IMR-90 (cell line): ENCODE measurements at regions not wholly inside any gene's neighbourhood (a gene's known extent, or its start where the extent isn't known, plus 50 kb on each side); places are given as distances from the start of the nearest gene placed in this dataset.

ENCODE experiments used
- ATAC-seq: fragments of 200-7000 bp; cut with Tn5 transposase; 2 replicates; pipeline ENCODE4 v1.9.1; 2020; ENCODE audit warnings: low read depth, mild to moderate bottlenecking, moderate library complexity
- BruUV-seq: library from RNA; stranded (reverse); fragments of 400-500 nt; replicated peaks from 2 replicates; lab custom pipeline; 2021; lab: Mats Ljungman, UMichigan
- CTCF ChIA-PET: fragments of 300-600 bp; formaldehyde crosslinking; extraction: SDS; loops from one replicate; lab custom pipeline; 2021; ENCODE audit warnings: antibody characterized with exemption; lab: Yijun Ruan, JAX
- POLR2A ChIA-PET: fragments of 300-600 bp; sonication (Branson Sonifier 250); formaldehyde crosslinking; loops from one replicate; lab custom pipeline; 2022; ENCODE audit warnings: antibody characterized with exemption; ENCODE audit not compliant: unreplicated experiment; lab: Charles Lee
- DNase-seq: peaks from one replicate; pipeline ENCODE4 v3.0.0; 2013
- H2AFZ ChIP-seq: replicated peaks from 2 replicates; pipeline ENCODE3; 2013; ENCODE audit warnings: low read length, mild to moderate bottlenecking; ENCODE audit not compliant: poor library complexity
- H2AK5ac ChIP-seq: 2 replicates; pipeline ENCODE4 v1.6.1; 2013; ENCODE audit warnings: low read depth, low read length, inconsistent platforms
- H2AK9ac ChIP-seq: replicated peaks from 2 replicates; pipeline ENCODE3; 2013; ENCODE audit warnings: mild to moderate bottlenecking, low read depth, low read length, moderate library complexity; ENCODE audit not compliant: poor library complexity
- H2BK120ac ChIP-seq: 2 replicates; pipeline ENCODE4 v1.6.1; 2013; ENCODE audit warnings: low read depth, low read length, inconsistent platforms
- H2BK15ac ChIP-seq: 3 replicates; pipeline ENCODE4 v1.6.1; 2013; ENCODE audit warnings: low read depth, low read length, inconsistent platforms
- H2BK20ac ChIP-seq: 2 replicates; pipeline ENCODE4 v1.6.1; 2013; ENCODE audit warnings: low read depth, mild to moderate bottlenecking, inconsistent platforms, low read length, moderate library complexity
- H2BK5ac ChIP-seq: 2 replicates; pipeline ENCODE4 v1.6.1; 2013; ENCODE audit warnings: mild to moderate bottlenecking, low read depth, low read length, inconsistent platforms; ENCODE audit not compliant: poor library complexity, severe bottlenecking
- H3K14ac ChIP-seq: replicated peaks from 2 replicates; pipeline ENCODE4 v1.6.1; 2013; ENCODE audit warnings: low read depth, low read length, inconsistent platforms
- H3K18ac ChIP-seq: 2 replicates; pipeline ENCODE4 v1.6.1; 2013; ENCODE audit warnings: low read depth, low read length, control low read depth
- H3K23ac ChIP-seq: 2 replicates; pipeline ENCODE4 v1.6.1; 2013; ENCODE audit warnings: low read depth, low read length, inconsistent platforms
- H3K27ac ChIP-seq: 2 replicates; pipeline ENCODE4 v1.5.1; 2013; ENCODE audit warnings: mild to moderate bottlenecking, control low read depth, low read length; ENCODE audit not compliant: insufficient read depth
- H3K27me3 ChIP-seq: 2 replicates; pipeline ENCODE4 v1.6.1; 2013; ENCODE audit warnings: low read length; ENCODE audit not compliant: control insufficient read depth, insufficient read depth
- H3K36me3 ChIP-seq: 2 replicates; pipeline ENCODE4 v1.6.1; 2013; ENCODE audit warnings: low read length, mixed read lengths; ENCODE audit not compliant: control insufficient read depth, insufficient read depth
- H3K4ac ChIP-seq: 2 replicates; pipeline ENCODE4 v1.6.1; 2013; ENCODE audit warnings: low read depth, low read length, inconsistent platforms
- H3K4me1 ChIP-seq: 2 replicates; pipeline ENCODE4 v1.6.1; 2013; ENCODE audit warnings: low read length, mixed read lengths; ENCODE audit not compliant: control insufficient read depth, insufficient read depth
- H3K4me2 ChIP-seq: 2 replicates; pipeline ENCODE4 v1.6.1; 2013; ENCODE audit warnings: low read depth, mild to moderate bottlenecking, control low read depth, low read length, moderate library complexity
- H3K4me3 ChIP-seq: 2 replicates; pipeline ENCODE4 v1.5.1; 2013; ENCODE audit warnings: low read depth, mild to moderate bottlenecking, control low read depth, low read length, moderate library complexity; ENCODE audit not compliant: insufficient read depth
- H3K56ac ChIP-seq: 2 replicates; pipeline ENCODE4 v1.6.1; 2013; ENCODE audit warnings: low read length, inconsistent platforms; ENCODE audit not compliant: insufficient read depth; ENCODE audit errors: extremely low read depth
- H3K79me1 ChIP-seq, 2 experiments: 2 replicates each; pipeline ENCODE4 v1.6.1; 2013; ENCODE audit warnings: low read length in 2 of 2, inconsistent platforms in 1 of 2, low read depth in 1 of 2
- H3K9ac ChIP-seq: 2 replicates; pipeline ENCODE4 v1.6.1; 2013; ENCODE audit warnings: low read depth, low read length, control low read depth
- H3K9me1 ChIP-seq: 2 replicates; pipeline ENCODE4 v1.6.1; 2013; ENCODE audit warnings: low read length, inconsistent platforms; ENCODE audit not compliant: insufficient read depth
- H3K9me3 ChIP-seq: 2 replicates; pipeline ENCODE4 v1.6.1; 2013; ENCODE audit warnings: low read length; ENCODE audit not compliant: control insufficient read depth, insufficient read depth
- H4K20me1 ChIP-seq: 2 replicates; pipeline ENCODE4 v1.6.1; 2013; ENCODE audit warnings: low read length, inconsistent platforms; ENCODE audit not compliant: insufficient read depth
- H4K5ac ChIP-seq: 2 replicates; pipeline ENCODE4 v1.6.1; 2013; ENCODE audit warnings: mild to moderate bottlenecking, low read depth, low read length, control low read depth
- H4K8ac ChIP-seq, 2 experiments: 2 replicates each; pipeline ENCODE4 v1.6.1; 2013; ENCODE audit warnings: low read depth in 2 of 2, low read length in 2 of 2, control low read depth in 1 of 2, inconsistent platforms in 1 of 2
- H4K91ac ChIP-seq: 2 replicates; pipeline ENCODE4 v1.6.1; 2013; ENCODE audit warnings: low read depth, low read length, inconsistent platforms; ENCODE audit not compliant: insufficient read depth
- BHLHE40 ChIP-seq: fragments of 150-350 bp; IDR thresholded peaks from 2 replicates; pipeline ENCODE4 v1.6.1; 2016; ENCODE audit warnings: mild to moderate bottlenecking, low read depth, low read length
- CEBPB ChIP-seq: IDR thresholded peaks from 2 replicates; pipeline ENCODE4 v1.6.1; 2012; ENCODE audit warnings: low read depth, low read length, improper control_type of control experiment
- CTCF ChIP-seq: conservative IDR thresholded peaks from 2 replicates; pipeline ENCODE4 v1.5.1; 2012; ENCODE audit warnings: mild to moderate bottlenecking, low read depth, low read length, improper control_type of control experiment
- ELK1 ChIP-seq: fragments of 150-350 bp; IDR thresholded peaks from 2 replicates; pipeline ENCODE4 v1.6.1; 2016; ENCODE audit warnings: low read depth, mild to moderate bottlenecking, low read length, moderate library complexity, borderline replicate concordance
- FOS ChIP-seq: fragments of 150-350 bp; IDR thresholded peaks from 2 replicates; pipeline ENCODE4 v1.6.1; 2016; ENCODE audit warnings: low read depth, low read length
- MAFK ChIP-seq: IDR thresholded peaks from 2 replicates; pipeline ENCODE4 v1.6.1; 2012; ENCODE audit warnings: low read depth, low read length, improper control_type of control experiment
- MAZ ChIP-seq: IDR thresholded peaks from 2 replicates; pipeline ENCODE4 v1.6.1; 2012; ENCODE audit warnings: low read depth, mild to moderate bottlenecking, low read length, improper control_type of control experiment, moderate library complexity, borderline replicate concordance
- MXI1 ChIP-seq: IDR thresholded peaks from 2 replicates; pipeline ENCODE4 v1.6.1; 2012; ENCODE audit warnings: low read depth, mild to moderate bottlenecking, low read length, moderate library complexity, borderline replicate concordance
- NFE2L2 ChIP-seq: fragments of 150-350 bp; IDR thresholded peaks from 2 replicates; pipeline ENCODE4 v1.6.1; 2016; ENCODE audit warnings: low read depth, mild to moderate bottlenecking, low read length
- RAD21 ChIP-seq: IDR thresholded peaks from 2 replicates; pipeline ENCODE4 v1.6.1; 2012; ENCODE audit warnings: low read length, improper control_type of control experiment
- RCOR1 ChIP-seq: IDR thresholded peaks from 2 replicates; pipeline ENCODE4 v1.6.1; 2012; ENCODE audit warnings: mild to moderate bottlenecking, low read length, improper control_type of control experiment; ENCODE audit not compliant: insufficient replicate concordance
- RFX5 ChIP-seq: IDR thresholded peaks from 2 replicates; pipeline ENCODE4 v1.8.0; 2012; ENCODE audit warnings: low read depth, mild to moderate bottlenecking, low read length, moderate library complexity
- SMC3 ChIP-seq: fragments of 150-350 bp; IDR thresholded peaks from 2 replicates; pipeline ENCODE4 v1.6.1; 2016; ENCODE audit warnings: low read depth, mild to moderate bottlenecking, antibody characterized with exemption, low read length, moderate library complexity
- USF2 ChIP-seq: fragments of 150-350 bp; IDR thresholded peaks from 2 replicates; pipeline ENCODE4 v1.6.1; 2017; ENCODE audit warnings: mild to moderate bottlenecking, antibody characterized with exemption, low read length, low read depth
- WGBS, 2 experiments: methylation state at CpG; one replicate each; pipeline versions ENCODE4 v1.1.5 to v1.1.7; 2013; ENCODE audit warnings: missing lambda C conversion rate in 2 of 2; ENCODE audit not compliant: insufficient read length in 1 of 2; ENCODE audit errors: extremely low coverage in 2 of 2; 5-methylcytosine and 5-hydroxymethylcytosine counted together
- dilution Hi-C: fragments of 300-500 bp; cut with HindIII; formaldehyde crosslinking; loops from one replicate; pipeline ENCODE4 v1.14.3; 2018; ENCODE audit warnings: low sequenced_read_pairs; ENCODE audit not compliant: unreplicated experiment
- in situ Hi-C: fragments of 300-500 bp; cut with MboI; formaldehyde crosslinking; loops from 3 replicates; pipeline ENCODE4 v1.14.3; 2019; ENCODE audit warnings: low sequenced_read_pairs, inconsistent platforms, mixed read lengths
- intact Hi-C: fragments of 100-400 bp; cut with micrococcal nuclease; formaldehyde crosslinking; loops from 2 replicates; pipeline ENCODE4 v1.10.0; 2022

GRCh38 chr5:87650284-87650683 is 237.6 kb upstream of the CCNH start:
- no peak for ATAC-seq
- H2AFZ ChIP-seq: no peak overlapping the region
- in situ Hi-C loops: no loop called here

More at GRCh38 chr5:87650284-87650683, 237.6 kb upstream of the CCNH start:
- H3K4me1 ChIP-seq: no peaks in the 10 kb centered on the region
- H2BK15ac ChIP-seq: no peak overlapping the region
- dilution Hi-C loops (no loop called here), intact Hi-C loops (no loop called here)
- H3K56ac ChIP-seq: no peak overlapping the region
- no peak overlapping the region for H2BK20ac ChIP-seq
- H3K14ac ChIP-seq: no peak overlapping the region
- no peak overlapping the region for H4K91ac ChIP-seq
- no peak for TF ChIP-seq BHLHE40
- TF ChIP-seq CEBPB: no peak
- TF ChIP-seq ELK1: no peak
- TF ChIP-seq SMC3: no peak
- TF ChIP-seq USF2: no peak
- TF ChIP-seq FOS: no peak
- no peak for TF ChIP-seq CTCF
- TF ChIP-seq RCOR1: no peak
- no peak for TF ChIP-seq MAFK
- no peak for TF ChIP-seq MAZ
- TF ChIP-seq NFE2L2: no peak
- no peak for TF ChIP-seq MXI1
- TF ChIP-seq RFX5: no peak
- no peak for TF ChIP-seq RAD21
- H3K9ac ChIP-seq: no peak overlapping the region
- H4K8ac ChIP-seq: no peak overlapping the region
- no peak overlapping the region for H2BK120ac ChIP-seq
- no peak overlapping the region for H3K27ac ChIP-seq
- DNase-seq: no peak
- H3K36me3 ChIP-seq: no peaks in the 10 kb centered on the region
- H3K4ac ChIP-seq: no peak overlapping the region
- H4K20me1 ChIP-seq: no peaks in the 10 kb centered on the region
- ChIA-PET CTCF (no interaction called here), POLR2A (no interaction called here)
- WGBS, 2 experiments: no CpG with 5 or more reads among the region's 2 CpGs
- no peak overlapping the region for H3K4me2 ChIP-seq
- H3K18ac ChIP-seq: no peak overlapping the region
- H3K23ac ChIP-seq: no peak overlapping the region
- H2AK9ac ChIP-seq: no peak overlapping the region
- H4K5ac ChIP-seq: no peak overlapping the region
- no TSS peak for BruUV-seq
- no peak overlapping the region for H2BK5ac ChIP-seq
- H2AK5ac ChIP-seq: no peak overlapping the region
- H3K9me3 ChIP-seq: no peaks in the 10 kb centered on the region
- no peak overlapping the region for H3K4me3 ChIP-seq
- H3K79me1 ChIP-seq: no peaks in the 10 kb centered on the region
- no peaks in the 10 kb centered on the region for H3K27me3 ChIP-seq
- H3K9me1 ChIP-seq: no peaks in the 10 kb centered on the region
